GM18873 (cell line): ENCODE measurements at regions not wholly inside any gene's neighbourhood (a gene's known extent, or its start where the extent isn't known, plus 50 kb on each side); places are given as distances from the start of the nearest gene placed in this dataset.
"Not testable (repeated sequence)": the region's sequence is repeated elsewhere in the genome, so short reads cannot be mapped to it uniquely, and the experiment has no call there.

Experiments
- ATAC-seq: cut with Tn5 transposase; IDR thresholded peaks from one replicate; pipeline ENCODE4 v1.9.1; 2021; ENCODE audit warnings: mild to moderate bottlenecking, moderate library complexity, moderate number of reproducible peaks; ENCODE audit not compliant: unreplicated experiment, low FRiP score

DNA sequence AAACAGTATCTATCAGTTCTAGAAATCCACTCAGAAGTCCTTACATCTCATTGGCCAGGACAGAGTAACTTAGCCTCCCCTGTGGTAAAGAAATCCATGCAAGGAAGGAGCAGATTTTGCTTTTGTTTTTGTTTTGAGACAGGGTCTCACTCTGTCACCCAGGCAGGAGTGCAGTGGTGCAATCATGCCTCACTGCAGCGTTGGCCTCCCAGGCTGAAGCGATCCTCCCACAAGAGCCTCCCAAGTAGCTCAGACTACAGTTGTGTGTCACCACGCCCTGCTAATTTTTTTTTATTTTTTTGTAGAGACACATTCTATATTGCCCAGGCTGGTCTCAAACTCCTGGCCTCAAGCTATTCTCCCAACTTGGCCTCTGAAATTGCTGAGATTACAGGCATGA lies 185.1 kb downstream of the NRP2 start:
- ATAC-seq = no peak

DNA sequence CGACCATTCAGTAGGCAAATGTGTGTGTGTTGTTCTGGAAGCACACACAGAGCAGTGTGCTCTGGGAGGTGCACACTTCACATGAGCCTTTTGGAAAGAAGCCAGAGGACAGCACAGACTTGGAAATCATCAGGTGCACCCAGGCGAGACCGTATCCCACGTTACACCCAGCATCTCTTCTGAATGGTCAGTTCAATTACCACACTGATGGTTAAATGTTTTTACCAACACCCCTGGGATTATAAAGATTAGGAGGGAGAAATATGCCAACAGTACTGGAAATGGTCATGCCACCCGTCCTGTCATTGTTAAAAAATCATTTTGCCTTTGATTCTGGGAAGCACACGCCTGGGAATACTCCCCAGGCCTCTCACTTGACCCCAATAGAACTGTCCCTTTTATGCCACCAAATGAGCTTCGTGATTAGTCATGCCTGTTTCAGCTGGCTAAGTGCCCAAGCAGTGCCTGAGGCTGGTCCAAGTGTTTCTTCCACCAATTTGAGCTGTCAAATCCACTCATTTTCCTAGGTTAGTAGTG lies 183.7 kb downstream of the NRP2 start:
- no peak for ATAC-seq

DNA sequence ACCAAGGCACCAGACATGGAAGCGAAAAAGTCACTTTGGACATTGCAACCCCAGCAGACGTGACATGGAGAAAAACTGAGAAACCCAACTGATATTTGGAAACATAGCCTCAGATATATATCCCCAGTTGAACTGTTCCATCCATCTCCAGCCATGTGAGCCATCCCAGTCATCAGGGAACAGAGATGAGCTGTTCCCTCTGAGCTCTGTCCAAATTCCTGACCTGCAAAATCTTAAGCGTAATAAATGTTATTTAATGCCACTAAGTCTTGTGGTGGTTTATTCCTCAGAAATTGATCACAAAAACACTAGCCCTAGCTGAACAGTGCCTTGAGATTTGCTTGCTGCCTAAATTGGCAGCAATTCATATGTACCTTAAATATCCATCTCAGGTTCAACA lies 182.8 kb downstream of the NRP2 start:
- no peak for ATAC-seq

DNA sequence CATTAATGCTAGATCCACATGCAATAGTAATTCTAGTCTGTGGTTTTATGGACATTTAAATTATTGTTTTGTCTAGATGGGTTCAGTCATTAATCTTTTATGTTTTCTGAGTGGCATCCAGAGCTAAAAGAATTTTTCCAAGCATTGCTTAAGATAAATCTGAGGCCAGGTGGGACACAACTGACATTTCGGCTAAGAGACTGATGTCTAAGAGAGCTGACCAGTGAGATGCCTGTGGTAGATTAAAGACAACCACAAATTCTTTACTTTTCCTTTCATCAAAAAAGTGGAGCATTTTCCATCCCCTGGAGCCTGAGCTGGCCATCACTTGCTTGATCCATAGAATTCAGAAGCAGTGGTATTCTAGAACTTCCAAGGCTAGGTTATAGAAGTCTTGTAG lies 182.2 kb downstream of the NRP2 start:
- no peak for ATAC-seq

DNA sequence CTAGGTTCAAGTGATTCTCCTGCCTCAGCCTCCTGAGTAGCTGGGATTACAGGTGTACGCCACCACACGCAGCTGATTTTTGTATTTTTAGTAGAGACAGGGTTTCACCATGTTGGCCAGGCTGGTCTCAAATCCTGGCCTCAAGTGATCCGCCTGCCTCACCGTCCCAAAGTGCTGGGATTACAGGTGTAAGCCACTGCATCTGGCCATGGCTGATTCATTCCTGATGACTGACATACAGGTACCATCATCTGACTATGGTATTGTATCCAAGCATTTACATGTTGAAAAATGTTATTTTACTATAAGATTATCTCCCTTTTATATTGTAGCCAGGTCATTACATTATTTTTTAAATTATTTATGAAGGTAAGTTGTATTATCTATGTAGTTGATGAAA lies 180.5 kb downstream of the NRP2 start:
- not testable (repeated sequence) for ATAC-seq

DNA sequence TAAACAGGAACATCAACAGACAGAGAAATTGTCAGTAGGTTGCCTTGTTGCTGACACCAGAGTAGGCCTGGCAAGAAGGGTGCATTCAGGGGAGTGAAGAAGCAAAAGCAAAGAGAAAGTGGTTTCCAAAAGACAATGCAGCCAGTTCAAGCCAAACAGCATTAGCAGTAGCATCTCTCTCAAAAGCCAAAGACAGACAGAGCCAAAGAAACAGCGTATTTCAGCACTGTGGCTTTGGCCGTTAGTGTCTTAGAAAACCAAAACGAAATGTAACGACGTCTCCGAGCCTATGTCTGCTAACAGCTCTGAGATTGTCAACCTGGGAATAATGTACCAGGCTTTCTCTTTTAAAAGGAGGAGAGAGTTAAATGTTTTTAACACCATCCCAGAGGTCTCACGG lies 178.6 kb downstream of the NRP2 start:
- no peak for ATAC-seq

DNA sequence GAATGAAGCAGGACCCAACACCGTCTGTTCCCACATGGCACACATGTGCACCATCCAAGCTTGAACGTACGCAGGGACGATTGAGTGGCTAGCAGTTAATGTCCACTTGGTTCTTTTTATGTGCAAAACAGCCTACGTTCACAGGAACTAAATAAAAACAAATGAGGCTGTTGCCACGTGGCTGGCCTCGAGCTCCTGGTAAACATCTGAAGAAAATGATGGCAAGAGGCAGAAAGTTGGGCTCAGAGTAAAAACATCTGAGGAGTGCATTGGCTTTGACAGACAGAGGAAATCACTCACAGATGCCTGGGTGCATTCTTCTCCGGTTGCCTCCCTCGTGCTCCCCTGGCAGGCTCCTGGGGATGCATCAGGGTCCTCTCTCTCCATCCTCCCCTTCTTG lies 177.9 kb downstream of the NRP2 start:
- ATAC-seq = no peak

DNA sequence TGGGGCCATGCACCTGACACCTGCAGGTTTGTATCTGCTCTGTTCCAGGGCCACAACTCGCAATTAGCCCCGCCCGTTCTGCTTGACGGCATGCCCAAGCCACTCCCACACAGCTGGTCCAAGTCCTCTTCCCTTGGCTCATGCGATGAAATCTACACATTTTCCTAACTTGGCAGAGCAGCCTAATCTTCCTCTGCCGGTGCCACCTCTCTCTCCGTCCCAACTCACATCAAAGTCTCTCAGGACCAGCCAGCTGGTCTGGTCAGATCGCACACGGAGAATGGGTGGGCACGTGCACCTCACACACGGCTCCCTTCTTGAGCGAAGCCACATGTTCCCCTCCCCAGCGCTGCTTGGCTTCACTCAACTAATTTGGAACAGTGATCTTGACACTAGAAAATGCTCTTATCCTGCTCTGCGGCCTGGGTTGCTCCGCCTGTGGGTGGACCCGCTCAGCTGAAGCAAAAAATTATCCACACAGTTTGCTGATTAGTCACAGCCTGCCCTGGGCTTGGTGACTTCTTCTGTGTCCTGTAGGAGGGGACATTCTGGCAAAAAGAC lies 176.7 kb downstream of the NRP2 start:
- no peak for ATAC-seq

DNA sequence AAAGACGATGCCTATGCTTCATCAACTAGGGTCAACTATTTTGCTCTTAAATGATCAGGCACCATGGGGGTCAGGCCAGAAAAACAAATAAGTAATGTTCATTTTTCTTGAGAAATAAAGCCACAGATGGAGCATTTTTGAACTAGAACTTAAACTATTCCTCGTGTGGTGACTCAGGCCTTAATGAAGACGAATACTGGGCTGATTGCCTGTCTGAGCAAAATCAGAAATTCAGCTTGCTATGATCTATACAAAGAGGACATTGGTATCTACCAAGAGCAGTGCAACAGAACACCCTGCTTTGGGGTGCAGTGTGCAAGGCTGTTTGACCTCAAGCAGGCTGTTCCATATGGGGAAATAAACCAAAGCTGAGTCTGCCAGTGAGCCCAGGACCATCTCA lies 176.0 kb downstream of the NRP2 start:
- no peak for ATAC-seq

DNA sequence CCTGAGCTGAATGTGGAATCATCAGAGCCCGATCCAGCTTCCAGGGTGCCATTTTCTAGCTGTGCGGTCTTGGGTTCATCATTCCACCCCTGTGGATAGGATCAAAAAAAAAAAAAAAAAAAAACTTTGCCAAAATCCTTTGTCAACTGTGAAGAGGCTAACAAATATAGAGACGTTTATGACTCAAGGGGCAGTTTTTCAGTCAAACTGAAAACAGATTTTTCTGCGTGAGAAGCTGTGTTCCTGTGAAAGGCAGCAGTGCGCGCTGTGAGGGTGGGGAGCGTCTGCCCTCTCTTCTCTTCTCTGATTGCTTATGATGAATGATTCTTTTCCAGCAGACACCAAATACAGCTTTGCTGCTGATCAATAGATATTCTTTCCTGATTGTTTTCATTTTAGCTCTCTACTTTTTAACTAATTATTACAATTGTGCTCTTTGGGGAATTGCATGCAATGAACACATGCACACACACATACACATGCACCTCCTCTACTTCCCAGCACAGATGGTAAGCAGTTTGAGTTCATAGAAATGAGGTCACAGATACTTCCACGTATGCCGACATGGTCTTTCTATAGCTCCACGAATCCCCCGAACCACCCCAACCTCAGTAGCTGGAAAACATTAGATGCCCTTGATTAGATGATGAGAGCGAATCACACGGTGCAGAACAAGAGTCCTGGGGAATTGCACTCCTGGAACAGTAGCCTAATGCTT lies 175.4 kb downstream of the NRP2 start:
- no peak for ATAC-seq

DNA sequence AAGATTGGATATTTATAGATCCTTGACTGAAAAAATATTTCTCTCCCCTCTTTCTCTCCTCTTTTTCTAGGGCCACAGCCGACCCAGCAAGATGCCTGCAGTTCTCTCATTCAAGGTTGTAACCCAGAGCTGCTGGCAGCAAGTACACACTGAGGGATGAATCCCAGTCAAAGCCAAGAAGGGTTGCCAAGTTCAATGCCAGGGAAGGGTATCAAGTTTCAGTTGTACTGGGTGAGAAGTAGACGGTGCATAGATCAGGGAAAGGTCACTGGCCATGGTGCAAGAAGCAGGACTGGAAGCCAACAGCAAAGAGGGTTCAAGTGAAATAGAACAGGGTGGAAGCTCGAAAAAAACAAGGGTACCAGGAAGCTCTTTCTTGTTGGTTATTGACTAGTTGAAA lies 170.2 kb downstream of the NRP2 start:
- ATAC-seq = no peak

DNA sequence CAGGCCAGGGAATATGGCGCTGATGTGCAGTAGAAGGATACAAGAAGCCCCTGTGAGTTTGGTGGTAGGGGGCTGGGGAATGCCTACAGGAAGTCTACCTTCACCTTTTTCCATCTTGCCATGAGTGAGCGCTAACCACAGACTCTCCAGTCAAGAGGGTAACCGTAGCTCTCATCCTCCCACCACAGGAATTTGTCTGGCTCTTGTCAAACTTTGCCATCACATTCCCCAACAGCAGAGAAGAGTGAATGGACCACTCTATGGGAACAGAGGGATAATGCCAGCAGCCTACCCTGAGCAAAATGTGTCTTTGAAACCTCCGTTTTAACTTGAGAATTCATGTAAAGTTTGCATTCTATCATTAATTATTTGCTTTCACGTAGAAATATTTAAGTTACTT lies 168.3 kb downstream of the NRP2 start:
- no peak for ATAC-seq

DNA sequence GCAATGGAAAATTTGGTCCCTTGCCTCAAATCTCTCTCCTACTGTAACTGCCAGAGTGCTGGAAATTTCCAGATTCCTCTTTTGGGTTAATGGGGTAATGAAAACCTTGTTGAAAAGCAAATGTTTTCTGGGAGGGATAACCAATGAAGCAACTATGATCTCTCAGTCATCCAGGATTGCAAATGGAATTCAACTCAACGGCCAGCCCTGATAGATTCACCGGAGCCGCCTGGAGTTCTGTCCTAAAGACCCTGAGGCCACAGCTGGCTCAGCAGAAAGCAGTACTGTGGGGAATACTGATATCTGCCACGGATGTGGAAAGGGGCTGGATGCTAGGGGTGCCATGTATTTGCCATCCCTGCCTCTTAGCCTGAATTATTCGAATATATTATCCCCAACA lies 167.8 kb downstream of the NRP2 start:
- ATAC-seq = no peak

DNA sequence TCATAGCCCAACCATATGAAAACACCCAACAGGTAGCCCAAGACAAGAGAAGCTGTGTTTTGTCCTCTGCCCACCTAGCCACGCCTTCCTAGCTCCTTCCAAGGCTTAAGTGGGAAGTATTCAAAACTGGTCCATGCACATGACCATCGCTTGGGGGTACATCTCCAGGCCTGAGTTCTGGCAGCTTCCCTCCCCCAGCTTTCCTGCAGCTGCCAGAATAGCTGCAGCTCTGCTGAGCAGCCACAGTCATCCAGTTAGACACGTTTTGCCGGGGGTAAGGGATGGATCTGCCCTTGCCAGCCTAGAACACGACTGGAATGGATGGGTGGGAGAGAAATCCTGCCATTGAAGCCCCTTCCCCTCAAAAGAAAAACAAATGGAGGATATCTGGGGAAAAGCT lies 166.8 kb downstream of the NRP2 start:
- ATAC-seq = no peak

DNA sequence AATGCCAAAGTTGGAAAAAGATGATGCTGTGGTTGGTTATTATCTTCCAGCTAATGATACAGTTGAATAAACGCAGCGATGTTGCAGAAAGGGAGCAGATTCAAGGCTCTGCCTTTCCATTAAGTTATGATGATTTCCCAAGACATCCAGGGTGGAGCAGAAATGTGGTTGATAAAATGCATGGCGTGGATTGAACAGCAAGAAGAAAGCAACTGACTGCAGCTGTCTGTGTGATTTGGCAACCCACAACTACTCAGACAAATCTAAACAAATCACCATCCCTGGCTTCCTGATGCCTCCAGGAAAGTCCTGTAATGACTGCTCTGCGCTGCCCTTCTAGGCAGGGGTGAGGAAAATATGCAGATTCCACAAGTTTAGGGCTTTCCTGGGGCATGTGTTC lies 166.3 kb downstream of the NRP2 start:
- no peak for ATAC-seq
